Breast epithelium (tissue), 4 donors: ENCODE measurements at regions not wholly inside any gene's neighbourhood (a gene's known extent, or its start where the extent isn't known, plus 50 kb on each side); places are given as distances from the start of the nearest gene placed in this dataset.

ENCODE experiments used
- DNase-seq, 2 donors: peaks; one replicate each; pipeline ENCODE4 v3.0.0-alpha.2; 2019; ENCODE audit warnings: low spot score in 2 of 2
- H3K27ac ChIP-seq, 2 donors: fragments of 200-600 bp; sonication (generic) in 1 of 2; one replicate each; pipeline ENCODE4 v1.5.1; 2016 to 2019; ENCODE audit warnings: mild to moderate bottlenecking in 1 of 2
- H3K27me3 ChIP-seq, 2 donors: fragments of 200-600 bp; sonication (generic) in 1 of 2; one replicate each; pipeline versions ENCODE4 v1.5.1 to v1.6.0; 2017 to 2019; ENCODE audit warnings: control low read depth in 1 of 2, mild to moderate bottlenecking in 1 of 2
- H3K36me3 ChIP-seq: fragments of 200-600 bp; one replicate; pipeline ENCODE4 v1.5.1; 2019
- H3K4me1 ChIP-seq, 2 donors: fragments of 200-600 bp; sonication (generic); one replicate each; pipeline ENCODE4 v1.5.1; 2016 to 2019; ENCODE audit warnings: control low read depth in 1 of 2
- H3K4me3 ChIP-seq, 3 donors: fragments of 200-600 bp; sonication (generic); 1 replicate in 2 of 3; 2 replicates in 1 of 3; pipeline ENCODE4 v1.5.1; 2016 to 2019; ENCODE audit warnings: mild to moderate bottlenecking in 3 of 3, moderate library complexity in 2 of 3
- H3K9me3 ChIP-seq, 2 donors: fragments of 200-600 bp; sonication (generic) in 1 of 2; one replicate each; pipeline ENCODE4 v1.5.1; 2016 to 2019; ENCODE audit warnings: control low read depth in 1 of 2
- POLR2A ChIP-seq: fragments of 450-650 bp; IDR thresholded peaks from one replicate; pipeline ENCODE4 v1.6.1; 2016; ENCODE audit warnings: antibody characterized with exemption, mild to moderate bottlenecking, moderate library complexity
- POLR2AphosphoS5 ChIP-seq, 3 donors: sonication (generic); formaldehyde crosslinking; IDR thresholded peaks; one replicate each; pipeline ENCODE4 v1.6.1; 2017; ENCODE audit warnings: antibody characterized with exemption in 3 of 3
- intact Hi-C: fragments of 100-400 bp; cut with DNase I; formaldehyde crosslinking; loops from one replicate; pipeline ENCODE4 v1.15.1; 2023; ENCODE audit warnings: low total_unique reads
- TF ChIP-seq, protein P1 (sequence below), 3 donors: fragments of 450-650 bp; IDR thresholded peaks; one replicate each; pipeline ENCODE4 v1.5.1; 2016 to 2017; ENCODE audit warnings: antibody characterized with exemption in 3 of 3, mild to moderate bottlenecking in 3 of 3, moderate library complexity in 3 of 3

DNA sequence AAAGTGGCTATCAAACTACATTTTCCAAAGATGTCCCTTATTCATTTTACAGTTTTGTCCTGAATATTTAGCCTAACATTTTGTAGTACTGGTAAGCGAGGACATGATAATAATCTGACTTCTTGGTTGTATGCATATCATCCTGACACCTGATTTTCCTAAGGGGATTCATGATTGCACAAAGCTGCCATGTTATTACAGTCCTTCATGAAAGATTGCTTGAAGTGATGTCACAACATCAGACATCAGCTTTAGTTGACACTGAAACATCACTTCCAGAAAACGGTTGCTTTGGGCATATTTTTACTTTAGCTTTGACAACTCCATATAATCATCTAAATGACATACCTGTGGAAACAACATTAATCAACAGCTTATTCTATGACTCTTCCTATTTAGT lies 188.7 kb upstream of the PABPC4L start:
- intact Hi-C loops = no loop called here
- H3K27me3 ChIP-seq = no peaks in the 10 kb centered on the region
- TF ChIP-seq POLR2A (no peak), POLR2AphosphoS5 (IDR thresholded peaks at IDR 0.05) (no peak)
- TF ChIP-seq, protein P1, sequence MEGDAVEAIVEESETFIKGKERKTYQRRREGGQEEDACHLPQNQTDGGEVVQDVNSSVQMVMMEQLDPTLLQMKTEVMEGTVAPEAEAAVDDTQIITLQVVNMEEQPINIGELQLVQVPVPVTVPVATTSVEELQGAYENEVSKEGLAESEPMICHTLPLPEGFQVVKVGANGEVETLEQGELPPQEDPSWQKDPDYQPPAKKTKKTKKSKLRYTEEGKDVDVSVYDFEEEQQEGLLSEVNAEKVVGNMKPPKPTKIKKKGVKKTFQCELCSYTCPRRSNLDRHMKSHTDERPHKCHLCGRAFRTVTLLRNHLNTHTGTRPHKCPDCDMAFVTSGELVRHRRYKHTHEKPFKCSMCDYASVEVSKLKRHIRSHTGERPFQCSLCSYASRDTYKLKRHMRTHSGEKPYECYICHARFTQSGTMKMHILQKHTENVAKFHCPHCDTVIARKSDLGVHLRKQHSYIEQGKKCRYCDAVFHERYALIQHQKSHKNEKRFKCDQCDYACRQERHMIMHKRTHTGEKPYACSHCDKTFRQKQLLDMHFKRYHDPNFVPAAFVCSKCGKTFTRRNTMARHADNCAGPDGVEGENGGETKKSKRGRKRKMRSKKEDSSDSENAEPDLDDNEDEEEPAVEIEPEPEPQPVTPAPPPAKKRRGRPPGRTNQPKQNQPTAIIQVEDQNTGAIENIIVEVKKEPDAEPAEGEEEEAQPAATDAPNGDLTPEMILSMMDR (IDR thresholded peaks at IDR 0.05) = no peak
- no peak overlapping the region for H3K4me3 ChIP-seq
- no peaks in the 10 kb centered on the region for H3K4me1 ChIP-seq
- no peak overlapping the region for H3K27ac ChIP-seq
- H3K9me3 ChIP-seq = peaks cover 0 to 3% of the 10 kb centered on the region in 2 donors
- no peak for DNase-seq
- H3K36me3 ChIP-seq = peaks cover 2% of the 10 kb centered on the region

DNA sequence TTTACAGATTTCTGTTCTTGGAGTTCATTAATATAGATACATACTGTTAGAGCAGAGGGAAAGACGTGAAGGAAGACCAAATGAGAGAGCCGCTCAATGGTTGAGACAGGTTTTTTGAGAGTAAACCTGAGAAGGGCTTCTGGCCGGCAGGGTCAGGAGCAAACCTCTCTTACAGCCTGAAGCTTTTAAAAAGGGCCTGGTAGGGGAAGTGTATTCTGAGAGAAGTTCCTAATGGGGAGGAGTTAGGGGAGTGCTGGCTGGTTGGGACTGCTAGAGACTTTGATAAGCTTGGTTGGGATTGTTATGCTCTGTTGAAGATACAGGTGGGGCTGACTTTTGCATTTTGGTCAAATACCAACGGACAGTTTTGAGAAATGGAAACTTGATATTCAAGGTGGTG lies 186.8 kb upstream of the PABPC4L start:
- intact Hi-C loops = no loop called here
- H3K36me3 ChIP-seq = peaks cover 4% of the 10 kb centered on the region
- DNase-seq = no peak

DNA sequence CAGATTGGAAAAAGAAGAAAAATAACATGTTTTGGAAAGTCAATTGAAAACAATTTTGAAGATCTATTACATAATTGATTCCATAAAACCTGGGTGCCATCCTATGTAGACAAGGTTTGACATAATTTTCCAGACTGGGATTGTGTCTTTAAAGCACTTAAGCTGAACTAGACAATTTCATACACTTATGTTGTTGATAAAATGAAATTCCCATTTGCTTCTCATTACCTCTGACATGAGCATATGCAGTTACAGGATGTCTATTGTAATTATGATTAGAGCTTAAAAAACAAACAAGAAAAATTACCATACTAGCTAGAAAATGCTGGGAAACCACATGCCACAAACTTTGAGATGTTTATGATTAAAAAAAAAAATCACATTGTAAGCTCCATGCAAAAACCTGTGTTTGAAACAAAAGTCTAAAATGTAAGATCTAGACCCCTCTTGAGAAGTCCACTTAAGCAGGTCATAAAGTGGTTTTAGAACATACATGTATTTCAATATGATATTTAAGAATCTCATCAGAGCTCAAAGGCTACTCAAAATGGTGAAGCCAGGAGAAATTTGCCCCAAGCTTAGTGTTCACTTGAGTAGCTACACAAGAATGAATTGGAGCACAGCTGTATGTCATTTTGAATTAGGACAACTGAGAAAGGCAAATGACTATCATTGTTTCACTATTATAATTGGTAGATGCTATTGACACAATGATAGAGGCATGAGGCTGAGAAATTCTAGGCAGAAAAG lies 181.1 kb upstream of the PABPC4L start:
- TF ChIP-seq POLR2A (no peak), POLR2AphosphoS5 (IDR thresholded peaks at IDR 0.05) (no peak)
- TF ChIP-seq, protein P1 (IDR thresholded peaks at IDR 0.05) = no peak
- H3K4me1 ChIP-seq = no peaks in the 10 kb centered on the region
- no peaks in the 10 kb centered on the region for H3K27me3 ChIP-seq
- no peak overlapping the region for H3K4me3 ChIP-seq
- intact Hi-C loops = no loop called here
- no peak overlapping the region for H3K27ac ChIP-seq
- H3K36me3 ChIP-seq = peaks cover 4% of the 10 kb centered on the region
- H3K9me3 ChIP-seq = no peaks in the 10 kb centered on the region
- DNase-seq = no peak

More for the DNA sequence above, 186.8 kb upstream of the PABPC4L start:
- Histone ChIP-seq H3K27ac (no peak overlapping the region), H3K9me3 (no peaks in the 10 kb centered on the region), H3K4me3 (no peak overlapping the region), H3K4me1 (no peaks in the 10 kb centered on the region), H3K27me3 (no peaks in the 10 kb centered on the region)
- TF ChIP-seq, protein P1 (IDR thresholded peaks at IDR 0.05) = no peak
- TF ChIP-seq POLR2A (no peak), POLR2AphosphoS5 (IDR thresholded peaks at IDR 0.05) (no peak)

DNA sequence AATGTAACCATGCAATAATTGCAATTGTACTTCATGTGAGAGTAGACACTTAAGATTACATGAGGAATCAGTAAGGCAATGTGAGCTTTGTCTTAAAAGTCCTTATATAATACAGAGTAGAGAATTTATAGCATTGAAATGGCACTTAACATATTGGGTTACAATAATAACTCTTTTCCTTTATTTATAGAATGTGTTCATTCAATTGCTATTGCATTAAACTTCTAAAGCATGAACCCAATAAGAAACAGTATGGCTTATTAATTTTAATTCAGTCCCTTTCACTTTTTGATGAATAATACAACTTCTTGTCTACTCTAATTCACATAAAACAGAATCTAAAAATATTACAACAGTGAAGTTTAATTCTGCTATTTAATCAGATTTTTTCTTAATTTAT lies 174.2 kb upstream of the PABPC4L start:
- no peaks in the 10 kb centered on the region for H3K27me3 ChIP-seq
- H3K4me1 ChIP-seq = no peaks in the 10 kb centered on the region
- H3K4me3 ChIP-seq = no peak overlapping the region
- TF ChIP-seq, protein P1 (IDR thresholded peaks at IDR 0.05) = no peak
- TF ChIP-seq POLR2AphosphoS5 (IDR thresholded peaks at IDR 0.05) = no peak
- TF ChIP-seq POLR2A = no peak
- no peaks in the 10 kb centered on the region for H3K36me3 ChIP-seq
- H3K9me3 ChIP-seq = no peaks in the 10 kb centered on the region
- DNase-seq = no peak
- no peak overlapping the region for H3K27ac ChIP-seq
- intact Hi-C loops = no loop called here

DNA sequence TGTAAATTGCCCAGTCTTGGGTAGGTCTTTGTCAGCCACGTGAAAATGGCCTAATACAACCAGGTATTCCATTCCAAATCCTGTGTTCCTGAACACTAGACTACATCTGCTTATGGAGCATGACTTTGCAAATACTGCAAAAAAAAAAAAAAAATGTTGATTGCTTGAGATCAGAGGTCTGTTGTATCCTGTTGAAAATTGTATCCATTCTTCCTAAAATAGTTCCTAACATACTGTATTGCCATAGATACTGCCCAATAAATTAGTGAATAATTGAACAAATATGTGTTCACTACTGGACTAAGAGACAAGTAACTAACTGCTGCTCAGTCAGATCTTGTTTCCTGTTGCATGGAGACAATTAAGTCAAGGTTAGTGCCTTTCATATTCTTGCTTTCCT lies 164.3 kb upstream of the PABPC4L start:
- no peak for TF ChIP-seq POLR2AphosphoS5 (IDR thresholded peaks at IDR 0.05)
- no peak for TF ChIP-seq POLR2A
- H3K36me3 ChIP-seq = no peaks in the 10 kb centered on the region
- H3K27ac ChIP-seq = no peak overlapping the region
- H3K4me1 ChIP-seq = no peaks in the 10 kb centered on the region
- H3K27me3 ChIP-seq = no peaks in the 10 kb centered on the region
- DNase-seq = no peak
- no peak overlapping the region for H3K4me3 ChIP-seq
- intact Hi-C loops = no loop called here
- no peaks in the 10 kb centered on the region for H3K9me3 ChIP-seq
